ENCODE measurements at regions not wholly inside any gene's neighbourhood (a gene's known extent, or its start where the extent isn't known, plus 50 kb on each side); places are given as distances from the start of the nearest gene placed in this dataset.

- TF ChIP-seq POLR2A (IDR thresholded peaks at IDR 0.05) (no peak), CTCF (IDR thresholded peaks at IDR 0.05) (no peak), POLR2AphosphoS5 (IDR thresholded peaks at IDR 0.05; ENCODE audit: insufficient read depth in 1 of 2, low read depth in 1 of 2) (no peak)
These were observed 155.4 kb downstream of the TLR5 start for GRCh38 chr1:222987674-222988076.

Data from vagina (tissue), 2 donors.